ENCODE measurements at regions not wholly inside any gene's neighbourhood (a gene's known extent, or its start where the extent isn't known, plus 50 kb on each side); places are given as distances from the start of the nearest gene placed in this dataset.
A peak's percentile ranks its signal among the peaks of the same experiment; 100 is the strongest.

- no peak overlapping the region for H3K4me3 ChIP-seq (replicated peaks in 1 of 3; ENCODE audit: insufficient read depth in 1 of 3, low read depth in 2 of 3, low read length in 3 of 3)
- no peaks in the 10 kb centered on the region for H3K27me3 ChIP-seq (ENCODE audit: control insufficient read depth in 1 of 2, insufficient read depth in 2 of 2, low read length in 2 of 2)
- no peaks in the 10 kb centered on the region for H4K20me1 ChIP-seq (ENCODE audit: insufficient read depth, low read length)
- ChIA-PET CTCF (ENCODE audit: low intra/inter-chr PET ratio, low total read pairs) (interaction anchor here (0.9 to 6.1 kb wide), 4 partner anchors 110 to 392 kb away, joined by 5 to 84 read pairs (median 46); no protein-coding TSS in a partner anchor), POLR2A (no interaction called here)
- ATAC-seq (peak; percentile 91), DNase-seq (ENCODE audit: low spot score) (peak; percentile 39), FAIRE-seq (peak; percentile 54)
- H3K4me1 ChIP-seq (ENCODE audit: insufficient read depth, low read length): no peaks in the 10 kb centered on the region
- no peak overlapping the region for H3K4me2 ChIP-seq (ENCODE audit: low read depth, low read length)
- H3K9ac ChIP-seq (ENCODE audit: insufficient read depth, low read depth, low read length): no peak overlapping the region
- intact Hi-C loops (cut with micrococcal nuclease; ENCODE audit: unreplicated experiment): loop anchor here (1.0 to 2.0 kb wide), 4 partner anchors 79 to 391 kb away; partner anchors contain the start of gene GAREM1
- H3K27ac ChIP-seq (ENCODE audit: extremely low read length, insufficient read depth, low read length): no peak overlapping the region
- H3K9me3 ChIP-seq (ENCODE audit: low read length): no peaks in the 10 kb centered on the region
- no peaks in the 10 kb centered on the region for H3K36me3 ChIP-seq (replicated peaks in 1 of 2; ENCODE audit: control insufficient read depth in 1 of 2, insufficient read depth in 2 of 2, low read length in 2 of 2)
- in situ Hi-C loops (cut with HindIII; ENCODE audit: extremely low pct_ligation_motif_present, low pct_unique_long_range_greater_than_20kb): loop anchor here (5.0 kb wide), 2 partner anchors 277 to 387 kb away; no protein-coding TSS in a partner anchor
- no TSS peak for BruUV-seq (replicated peaks)
- TF ChIP-seq ATF1 (CRISPR knock-in tag; IDR thresholded peaks at IDR 0.05): peak; percentile 41; the same call in 1 of the 2 replicates
- TF ChIP-seq SMC3 (IDR thresholded peaks at IDR 0.05; ENCODE audit: low read length): peak; percentile 95
- TF ChIP-seq ZNF407 (CRISPR knock-in tag; IDR thresholded peaks at IDR 0.05; ENCODE audit: not compliant biosample characterization): no peak
- TF ChIP-seq RAD21 (CRISPR knock-in tag; IDR thresholded peaks at IDR 0.05): peak; percentile 73
- TF ChIP-seq CREB1 (IDR thresholded peaks at IDR 0.05): peak; percentile 64
- TF ChIP-seq CREB1 (CRISPR knock-in tag; IDR thresholded peaks at IDR 0.05): peak; percentile 45
- TF ChIP-seq XRCC5 (optimal IDR thresholded peaks at IDR 0.05; ENCODE audit: low read length): peak; percentile 28
- peak; percentile 40; the same call in 1 of the 2 replicates for TF ChIP-seq MIXL1 (CRISPR knock-in tag; IDR thresholded peaks at IDR 0.05)
- TF ChIP-seq NCOA2 (CRISPR knock-in tag; IDR thresholded peaks at IDR 0.05): no peak
- TF ChIP-seq NR2F2 (IDR thresholded peaks at IDR 0.05; ENCODE audit: borderline replicate concordance, low read depth): no peak
- TF ChIP-seq FOSL2 (CRISPR knock-in tag; IDR thresholded peaks at IDR 0.05): peak; percentile 34; the same call in 1 of the 2 replicates
- TF ChIP-seq STAG1 (CRISPR knock-in tag; IDR thresholded peaks at IDR 0.05): peak; percentile 92
- TF ChIP-seq CTCF (CRISPR knock-in tag; IDR thresholded peaks at IDR 0.05): peak; percentile 78
- TF ChIP-seq MED8 (CRISPR knock-in tag; IDR thresholded peaks at IDR 0.05; ENCODE audit: insufficient replicate concordance): no peak
- H2AFZ ChIP-seq (ENCODE audit: low read length): no peak overlapping the region
- H3K79me2 ChIP-seq (ENCODE audit: insufficient read depth, low read length): no peaks in the 10 kb centered on the region
- 20% methylated on average over 5 of the region's 5 CpGs for WGBS (ENCODE audit: low lambda C conversion rate)
Measured at GRCh38 chr18:32549248-32550110, 78.8 kb upstream of the GAREM1 start.
